Hematopoietic multipotent progenitor cell treated with erythropoietin and hydrocortisone succinate and interleukin-3 and kit ligand, for 4 days (in vitro differentiated cells): ENCODE measurements at regions not wholly inside any gene's neighbourhood (a gene's known extent, or its start where the extent isn't known, plus 50 kb on each side); places are given as distances from the start of the nearest gene placed in this dataset.

Experiments used
- DNase-seq: peaks from one replicate; pipeline ENCODE4 v3.0.0-alpha.2; 2015

GRCh38 chr4:20532871-20533870 is 167.1 kb upstream of the PACRGL start:
- DNase-seq: no peak

GRCh38 chr4:20538905-20539304 is 161.4 kb upstream of the PACRGL start:
- DNase-seq: no peak

DNA sequence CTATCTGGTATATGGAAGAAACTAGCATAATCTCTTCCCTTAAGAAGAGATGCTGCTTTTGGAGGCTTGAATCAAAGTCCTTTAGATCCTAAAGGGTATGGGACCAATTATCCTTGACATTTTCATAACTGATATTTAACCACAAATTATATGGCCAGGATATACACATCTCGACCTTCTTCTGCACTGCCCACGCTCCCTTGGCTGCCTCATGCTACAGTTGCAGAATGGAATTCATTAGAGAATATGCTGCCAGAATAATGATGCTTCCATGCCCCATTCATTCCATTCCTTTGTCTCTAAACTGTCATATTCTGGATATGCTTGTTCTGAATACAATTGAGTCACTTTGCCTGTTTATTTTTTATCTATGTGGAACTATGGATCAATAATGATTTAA is 157.1 kb upstream of the PACRGL start:
- DNase-seq: no peak

DNA sequence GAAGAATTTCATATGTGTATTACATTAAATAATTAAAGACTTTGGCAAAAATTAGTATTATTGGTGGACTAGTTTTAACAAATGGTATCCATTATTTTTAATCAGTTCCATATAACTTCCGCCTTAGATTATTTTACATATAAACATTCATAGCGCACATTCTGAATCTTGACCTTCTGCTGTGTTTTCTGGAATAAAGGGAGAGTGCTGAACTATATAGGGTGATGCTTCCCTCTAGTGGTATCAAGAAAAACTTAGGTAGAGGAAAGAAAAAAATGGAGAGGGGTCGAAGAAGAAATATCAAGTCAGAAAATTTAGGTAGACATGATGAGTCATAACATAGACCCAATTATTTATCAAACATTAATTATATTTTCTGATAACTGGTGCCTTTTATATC is 155.6 kb upstream of the PACRGL start:
- peak; percentile 42 for DNase-seq

DNA sequence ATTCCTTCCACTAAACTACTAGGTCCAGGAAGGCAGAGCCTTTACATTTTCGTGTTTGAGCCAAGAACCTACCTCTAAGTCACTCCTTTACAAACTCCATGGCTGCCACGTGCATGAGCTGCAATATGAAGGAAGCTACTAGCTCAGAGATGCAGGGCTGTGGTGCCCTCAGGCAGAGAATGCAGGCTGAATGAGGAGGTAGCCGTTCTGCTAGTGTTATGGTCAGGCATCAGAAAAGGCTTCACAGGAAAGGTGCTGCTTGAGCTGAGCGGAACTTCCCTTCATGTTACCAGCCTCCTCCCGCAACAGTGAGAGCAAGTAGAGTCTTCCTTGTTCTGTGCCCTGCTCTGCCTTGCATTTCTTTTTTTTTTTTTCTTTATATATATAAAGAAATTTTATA is 148.3 kb upstream of the PACRGL start:
- no peak for DNase-seq

DNA sequence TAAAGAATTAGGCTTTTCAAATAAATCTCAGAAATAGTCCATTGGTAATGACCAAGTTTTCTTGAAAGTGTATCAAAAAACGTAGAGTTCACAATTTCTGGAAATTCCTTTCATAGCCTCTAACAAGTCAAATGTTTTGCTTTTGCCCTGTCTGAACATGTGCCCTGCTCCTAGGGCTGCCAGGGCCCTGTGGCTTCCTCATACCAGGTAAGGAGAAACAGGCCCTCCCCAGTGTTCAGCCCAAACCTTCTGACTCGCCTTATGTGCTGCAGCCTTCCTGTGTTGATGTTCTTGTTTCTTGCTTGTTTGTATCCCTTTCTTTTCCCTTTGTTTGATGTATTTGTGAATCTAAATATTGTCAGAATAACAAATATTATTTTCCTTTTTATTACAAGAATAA is 146.1 kb upstream of the PACRGL start:
- DNase-seq: no peak

GRCh38 chr4:20565075-20565721 is 135.1 kb upstream of the PACRGL start:
- DNase-seq: no peak

DNA sequence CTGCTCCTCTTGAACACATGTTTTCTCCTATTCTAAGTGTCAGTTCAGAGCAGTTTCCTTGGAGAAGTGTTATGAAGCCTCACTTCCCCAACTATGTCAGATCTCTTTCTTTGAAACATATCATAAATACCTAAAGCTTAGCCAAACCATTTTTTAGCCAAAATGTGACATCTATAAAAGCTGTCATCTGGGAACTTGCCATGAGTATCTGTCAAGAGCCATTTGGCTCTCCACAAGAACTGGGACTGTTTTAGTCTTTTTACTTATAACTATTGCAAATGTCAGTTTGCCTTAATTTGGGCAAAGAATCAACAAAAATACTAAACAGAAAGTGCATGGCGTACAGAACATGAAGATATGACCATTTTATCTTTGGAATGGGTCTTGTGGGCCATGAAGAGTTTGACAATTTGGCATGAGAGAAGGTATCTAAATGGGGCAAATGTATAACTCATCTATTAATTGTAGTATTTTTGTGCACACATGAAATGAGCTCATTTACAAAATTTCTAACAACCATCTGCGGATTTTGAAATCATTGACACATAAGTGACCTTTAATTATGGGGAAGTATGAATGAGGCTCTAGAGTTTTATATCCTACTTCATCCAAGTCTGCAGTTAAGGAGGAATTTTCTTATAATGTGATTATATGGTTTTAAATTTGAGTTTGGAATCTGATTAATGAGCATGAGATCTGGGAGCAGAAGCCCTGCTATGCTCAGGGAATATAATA is 129.1 kb upstream of the PACRGL start:
- no peak for DNase-seq

DNA sequence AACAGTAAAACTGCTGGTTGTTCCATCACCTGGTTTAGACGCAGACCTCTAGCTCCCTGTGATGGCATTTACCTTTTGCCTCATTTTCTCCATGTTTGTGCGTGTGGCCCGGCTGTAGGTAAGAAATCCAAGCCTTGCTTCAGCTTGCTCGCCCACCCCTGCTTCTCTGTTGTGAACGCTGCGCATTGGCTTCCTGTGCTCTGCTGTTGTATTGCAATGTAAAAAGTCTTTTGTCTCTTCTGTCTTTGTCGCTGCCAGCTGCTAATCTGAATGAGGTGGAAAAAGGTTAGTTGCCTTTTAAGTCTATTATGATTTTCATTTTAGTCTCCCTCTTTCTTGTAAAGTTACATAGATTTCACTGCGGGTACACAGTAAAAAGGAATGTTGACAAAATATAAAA is 127.3 kb upstream of the PACRGL start:
- DNase-seq: no peak

GRCh38 chr4:20574986-20575385 is 125.3 kb upstream of the PACRGL start:
- DNase-seq: no peak

DNA sequence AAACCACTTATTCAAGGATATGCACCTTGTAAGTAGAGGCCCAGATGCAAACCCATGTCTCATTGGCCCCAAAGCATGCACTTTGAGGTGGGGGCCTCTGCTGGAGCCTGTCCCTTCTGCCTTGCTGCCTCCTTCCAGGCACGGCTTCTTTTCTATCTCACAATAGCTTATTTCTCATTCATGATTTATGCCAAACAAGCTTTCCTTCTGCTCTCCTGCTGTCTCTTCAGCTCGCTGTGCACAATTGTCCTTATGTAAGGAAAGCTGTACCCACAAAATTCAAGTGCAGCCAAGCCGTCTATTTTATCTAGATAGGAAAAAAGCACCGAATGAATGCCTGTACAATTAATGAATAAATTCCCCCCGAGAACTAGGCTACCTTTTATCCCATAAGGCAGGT is 124.8 kb upstream of the PACRGL start:
- no peak for DNase-seq

GRCh38 chr4:20576861-20577260 is 123.4 kb upstream of the PACRGL start:
- no peak for DNase-seq

DNA sequence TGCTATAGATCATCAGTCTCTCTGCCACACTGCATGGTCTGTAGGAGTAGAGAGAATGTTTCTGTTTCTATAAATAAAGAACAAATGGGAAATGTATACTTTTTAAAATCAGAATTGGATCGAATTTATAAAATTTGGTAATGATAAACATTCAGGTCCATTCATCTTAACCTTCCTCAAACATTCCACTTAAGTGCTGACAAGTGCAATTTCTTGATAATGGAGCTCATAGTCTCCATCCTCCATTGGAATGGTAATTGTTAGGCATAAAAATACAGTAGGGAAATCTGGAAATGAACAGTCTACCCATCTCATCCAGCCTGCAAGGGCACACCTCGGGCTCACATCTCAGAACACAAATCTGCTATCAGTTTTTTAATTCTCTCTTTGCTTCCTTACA is 122.6 kb upstream of the PACRGL start:
- DNase-seq: no peak

GRCh38 chr4:20580907-20581306 is 119.4 kb upstream of the PACRGL start:
- no peak for DNase-seq

- no peak for DNase-seq
Observed at GRCh38 chr4:20589436-20589835, 110.8 kb upstream of the PACRGL start.

GRCh38 chr4:20590849-20591248 is 109.4 kb upstream of the PACRGL start:
- DNase-seq: no peak

DNA sequence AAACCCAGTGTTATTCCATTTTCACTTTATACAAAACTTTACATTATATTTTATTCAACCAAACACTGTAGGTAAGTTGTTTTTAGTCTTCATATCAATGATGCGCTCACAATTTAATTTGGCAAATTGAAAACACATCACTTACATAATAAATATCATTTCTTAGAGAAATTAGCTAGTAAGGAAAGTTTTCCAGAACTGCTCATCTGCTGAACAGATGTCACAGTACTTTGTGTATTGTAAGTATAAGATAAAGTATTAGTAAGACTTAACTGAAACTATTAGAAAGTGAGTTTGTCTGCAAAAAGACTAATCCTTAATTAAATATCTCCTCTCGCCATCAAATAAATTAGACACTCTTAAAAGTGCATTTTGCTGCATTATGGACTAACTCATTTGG is 108.7 kb upstream of the PACRGL start:
- no peak for DNase-seq

DNA sequence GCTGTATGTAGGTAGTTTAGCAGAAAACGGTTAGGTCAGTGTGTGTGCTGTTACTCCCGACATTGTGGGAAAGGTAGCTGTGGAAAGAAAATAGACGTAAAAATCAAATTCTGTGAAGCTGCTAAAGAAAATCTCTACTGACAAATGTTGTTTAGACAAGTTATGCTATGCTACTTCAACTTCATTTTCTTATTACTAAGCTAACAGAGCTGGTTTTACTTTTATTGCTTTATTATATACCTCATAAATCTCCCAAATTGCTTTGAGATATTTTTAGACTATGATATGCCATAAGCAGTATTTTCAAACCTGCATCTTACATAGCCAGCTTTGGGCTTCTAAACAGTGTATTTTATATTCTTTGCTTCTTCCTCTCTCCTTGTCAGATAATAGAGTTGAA is 108.2 kb upstream of the PACRGL start:
- no peak for DNase-seq

DNA sequence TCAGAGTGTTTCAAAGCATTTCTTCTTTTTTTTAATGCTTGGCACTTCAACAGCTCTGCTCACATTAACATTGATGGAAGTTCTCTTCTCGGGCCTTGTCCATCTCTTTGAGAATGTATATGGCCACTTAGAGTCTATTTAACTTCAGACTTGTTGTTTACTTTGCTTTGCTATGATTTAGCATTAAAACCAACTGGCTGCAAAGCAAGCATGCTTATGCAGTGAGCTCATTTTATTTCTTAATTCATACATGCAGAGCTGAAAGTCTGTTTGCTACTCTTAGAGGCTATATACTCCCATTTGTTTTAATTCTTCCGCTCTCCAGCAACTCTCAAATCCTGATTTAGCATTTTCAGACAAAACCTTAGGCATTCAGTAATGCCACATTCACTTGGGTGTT is 107.6 kb upstream of the PACRGL start:
- no peak for DNase-seq

GRCh38 chr4:20598626-20599025 is 101.6 kb upstream of the PACRGL start:
- DNase-seq: no peak

- no peak for DNase-seq
Observed at GRCh38 chr4:20603671-20604313, 96.5 kb upstream of the PACRGL start.

- DNase-seq: no peak
Observed at GRCh38 chr4:20612313-20612712, 87.9 kb upstream of the PACRGL start.

GRCh38 chr4:20614816-20615215 is 85.4 kb upstream of the PACRGL start:
- DNase-seq: no peak
